ENCODE measurements at regions not wholly inside any gene's neighbourhood (a gene's known extent, or its start where the extent isn't known, plus 50 kb on each side); places are given as distances from the start of the nearest gene placed in this dataset.

DNA sequence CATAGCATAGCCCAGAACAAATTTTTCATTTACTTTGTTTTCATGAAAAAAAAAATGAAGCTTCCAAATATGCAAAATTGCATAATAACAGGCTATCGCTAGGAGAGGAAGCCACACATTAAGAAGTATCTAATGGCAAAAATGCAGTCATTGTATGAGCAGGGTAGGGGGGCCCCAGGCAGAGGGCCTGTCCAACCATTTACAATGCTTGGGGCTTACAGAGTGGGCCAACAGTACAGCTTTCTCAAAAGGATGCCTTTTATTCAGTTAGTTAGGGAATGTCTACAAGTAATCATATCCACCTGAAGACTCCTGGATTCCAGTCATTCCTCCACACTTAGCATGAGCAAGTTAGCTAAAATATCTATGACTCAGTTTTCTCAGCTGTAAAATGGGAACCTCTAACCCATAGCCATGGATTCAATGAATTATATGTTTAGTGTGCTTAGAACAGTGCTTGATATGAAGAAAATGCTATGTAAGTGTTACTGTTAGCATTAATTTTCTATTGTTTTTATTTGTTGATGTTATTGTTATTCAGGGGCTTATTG, 117.7 kb downstream of the GAS1 start:
- TF ChIP-seq POLR2AphosphoS5 (IDR thresholded peaks at IDR 0.05; ENCODE audit: low read depth, low read length) (no peak), POLR2A (IDR thresholded peaks at IDR 0.05; ENCODE audit: low read depth, low read length) (no peak), TAF1 (IDR thresholded peaks at IDR 0.05; ENCODE audit: borderline replicate concordance, low read depth, low read length) (no peak)
- DNase-seq (ENCODE audit: insufficient read length) (no peak), FAIRE-seq (no peak)

DNA sequence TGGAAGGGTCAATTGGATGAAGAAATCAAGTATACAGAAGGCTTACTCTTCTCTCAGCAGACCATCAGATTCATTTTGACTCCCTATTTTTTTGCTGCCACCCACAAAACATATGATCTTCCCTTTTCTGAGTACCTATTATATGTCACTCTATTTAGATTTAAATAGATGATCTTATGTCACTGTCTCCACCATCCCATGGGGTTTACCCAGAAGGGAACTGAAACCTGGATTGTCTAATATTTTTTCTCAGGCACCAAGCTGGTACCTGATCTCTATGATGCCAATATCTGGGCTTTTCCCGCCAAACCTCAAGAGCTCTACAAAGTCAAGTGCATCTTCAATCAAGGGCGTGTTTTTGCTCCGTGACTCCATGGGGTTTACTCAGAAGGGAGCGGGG, 118.7 kb downstream of the GAS1 start:
- no peak for TF ChIP-seq POLR2AphosphoS5 (IDR thresholded peaks at IDR 0.05; ENCODE audit: low read depth, low read length)
- no peak for TF ChIP-seq POLR2A (IDR thresholded peaks at IDR 0.05; ENCODE audit: low read depth, low read length)
- TF ChIP-seq TAF1 (IDR thresholded peaks at IDR 0.05; ENCODE audit: borderline replicate concordance, low read depth, low read length) = no peak
- DNase-seq (ENCODE audit: insufficient read length) = no peak
- no peak for FAIRE-seq

DNA sequence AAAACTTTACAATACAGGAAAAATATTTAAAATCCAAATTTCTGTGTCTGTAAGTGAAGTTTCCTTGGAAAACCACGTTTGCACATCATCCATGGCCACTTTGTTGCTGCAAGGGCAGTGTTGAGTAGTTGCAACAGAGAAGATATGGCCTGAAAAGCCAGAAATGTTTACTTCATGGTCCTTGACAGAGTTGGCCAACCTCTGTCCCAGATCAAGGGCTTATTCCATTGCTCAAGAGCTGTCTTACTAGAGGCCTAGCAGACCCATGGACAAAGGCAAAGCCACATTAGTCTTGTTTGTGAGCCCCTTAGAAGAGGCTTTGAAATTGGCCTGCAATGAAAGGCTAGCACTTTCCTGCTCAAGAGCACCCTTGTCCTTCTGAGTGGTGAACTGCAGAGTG, 119.4 kb downstream of the GAS1 start:
- TF ChIP-seq TAF1 (IDR thresholded peaks at IDR 0.05; ENCODE audit: borderline replicate concordance, low read depth, low read length) (no peak), POLR2AphosphoS5 (IDR thresholded peaks at IDR 0.05; ENCODE audit: low read depth, low read length) (no peak), POLR2A (IDR thresholded peaks at IDR 0.05; ENCODE audit: low read depth, low read length) (no peak)
- DNase-seq (ENCODE audit: insufficient read length) = no peak
- FAIRE-seq = no peak

DNA sequence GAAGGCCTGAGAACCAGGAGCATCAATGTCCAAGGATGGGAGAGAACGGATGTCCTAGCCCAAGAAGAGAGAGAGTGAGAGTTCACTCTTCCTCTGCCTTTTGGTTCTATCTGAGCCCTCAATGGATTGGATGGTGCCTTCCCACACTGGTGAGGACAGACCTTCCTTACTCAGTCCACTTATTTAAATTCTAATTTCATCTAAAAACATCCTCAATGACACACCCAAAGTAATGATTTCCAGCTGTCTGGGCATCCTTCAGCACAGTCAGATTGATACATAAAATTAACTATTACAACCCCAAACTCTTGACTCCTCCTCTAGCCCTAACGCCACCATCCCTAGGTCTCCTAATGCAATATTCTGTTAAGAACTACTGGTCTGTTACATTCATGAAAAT, 122.0 kb downstream of the GAS1 start:
- no peak for TF ChIP-seq POLR2AphosphoS5 (IDR thresholded peaks at IDR 0.05; ENCODE audit: low read depth, low read length)
- no peak for TF ChIP-seq TAF1 (IDR thresholded peaks at IDR 0.05; ENCODE audit: borderline replicate concordance, low read depth, low read length)
- no peak for TF ChIP-seq POLR2A (IDR thresholded peaks at IDR 0.05; ENCODE audit: low read depth, low read length)
- FAIRE-seq = no peak
- no peak for DNase-seq (ENCODE audit: insufficient read length)

DNA sequence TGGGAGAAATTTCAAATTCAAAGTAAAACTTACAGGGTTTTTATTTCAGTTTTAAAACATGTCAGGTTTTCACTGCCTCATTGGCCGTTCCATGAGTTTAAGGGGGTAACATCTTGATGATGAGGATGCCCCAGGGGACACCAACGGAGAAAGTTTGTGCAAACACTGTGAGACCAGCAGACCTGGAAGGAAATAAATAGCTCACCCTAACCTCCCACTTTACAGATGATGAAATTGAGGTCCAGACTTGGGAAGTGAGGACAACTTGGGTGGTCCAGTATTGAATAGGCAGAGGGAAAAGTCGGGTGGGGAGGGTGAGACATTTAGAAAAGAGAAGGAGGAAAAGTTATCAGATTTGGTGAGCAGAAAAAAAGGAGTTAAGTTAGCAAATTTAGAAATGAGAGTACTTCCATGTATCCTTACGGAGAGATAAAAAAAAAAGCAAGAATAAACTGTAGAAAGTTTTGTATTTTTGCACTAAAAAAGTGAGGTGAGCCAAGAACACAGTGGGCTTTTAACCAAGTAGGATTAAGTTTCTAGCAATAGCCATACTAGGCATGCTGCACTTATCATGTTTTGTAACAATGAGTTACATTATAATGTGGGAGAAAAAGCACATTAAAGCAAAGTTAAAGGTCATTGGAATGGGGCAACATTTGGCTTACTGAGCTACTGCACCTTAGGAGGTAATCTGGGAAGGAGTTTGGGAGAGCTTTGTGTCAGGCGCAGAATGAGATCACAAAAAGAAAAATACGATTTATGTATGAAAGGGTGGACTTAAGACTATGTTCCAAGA, 125.1 kb downstream of the GAS1 start:
- TF ChIP-seq POLR2A (IDR thresholded peaks at IDR 0.05; ENCODE audit: low read depth, low read length) (no peak), TAF1 (IDR thresholded peaks at IDR 0.05; ENCODE audit: borderline replicate concordance, low read depth, low read length) (no peak)
- no peak for FAIRE-seq

DNA sequence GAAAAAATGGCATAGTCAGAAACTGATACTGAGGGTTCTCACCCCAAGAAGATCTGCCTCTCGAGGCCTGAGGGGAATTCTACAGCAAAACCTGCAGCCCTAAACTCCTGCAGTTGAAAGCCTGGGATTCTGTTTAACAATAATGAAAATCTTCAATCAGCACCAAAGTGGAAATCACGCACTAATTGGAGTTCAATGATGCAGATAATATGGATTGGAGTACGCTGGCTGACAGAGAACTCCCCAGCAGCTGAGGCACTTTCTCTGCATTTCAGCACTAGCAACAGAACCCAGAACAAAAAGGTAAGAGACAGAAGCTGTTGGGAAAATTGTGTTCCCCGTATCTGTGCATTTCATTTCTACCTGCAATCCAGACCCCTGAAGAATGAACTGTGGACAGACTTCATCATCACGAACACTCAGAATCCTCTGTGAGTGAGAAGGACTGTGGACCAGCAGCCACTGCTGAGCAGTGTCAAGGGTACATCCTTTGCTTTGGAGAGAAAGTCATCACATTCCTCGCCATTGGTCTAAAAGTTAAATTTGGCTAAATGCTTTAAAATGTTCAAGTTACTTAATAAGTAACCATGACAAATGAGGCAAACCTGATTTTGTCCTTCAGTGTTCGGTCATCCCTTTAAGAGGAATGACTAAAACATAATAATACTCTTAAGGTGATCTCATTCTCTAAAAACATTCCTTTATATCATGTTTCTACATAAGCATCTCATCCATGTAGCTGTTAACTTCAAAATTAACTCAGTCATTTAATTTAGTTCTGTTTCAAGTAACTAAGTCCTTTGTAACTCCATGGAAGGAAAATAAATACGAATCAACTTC, 126.1 kb downstream of the GAS1 start:
- DNase-seq (ENCODE audit: insufficient read length) (no peak), FAIRE-seq (no peak)
- TF ChIP-seq TAF1 (IDR thresholded peaks at IDR 0.05; ENCODE audit: borderline replicate concordance, low read depth, low read length) = no peak
- no peak for TF ChIP-seq POLR2A (IDR thresholded peaks at IDR 0.05; ENCODE audit: low read depth, low read length)
- TF ChIP-seq POLR2AphosphoS5 (IDR thresholded peaks at IDR 0.05; ENCODE audit: low read depth, low read length) = no peak

More for the DNA sequence above, 125.1 kb downstream of the GAS1 start:
- no peak for DNase-seq (ENCODE audit: insufficient read length)

DNA sequence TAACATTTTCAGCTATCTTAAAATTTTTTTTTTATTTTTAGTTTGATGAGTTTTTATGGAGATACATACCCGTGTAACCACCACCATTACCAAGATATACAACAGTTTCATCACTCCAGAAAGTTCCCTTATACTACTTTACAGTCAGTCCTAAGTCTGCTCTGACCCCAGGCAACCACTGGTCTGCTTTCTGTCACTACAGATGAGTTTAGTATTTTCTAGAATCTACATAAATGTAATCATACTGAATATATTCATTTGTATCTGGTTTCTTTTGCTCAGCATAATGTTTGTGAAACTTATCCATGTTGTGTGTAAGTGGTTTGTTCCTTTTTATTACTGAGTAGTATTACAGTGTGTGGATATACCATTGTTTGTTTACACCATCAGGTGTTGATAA, 127.8 kb downstream of the GAS1 start:
- FAIRE-seq (no peak), DNase-seq (ENCODE audit: insufficient read length) (no peak)
- TF ChIP-seq POLR2A (IDR thresholded peaks at IDR 0.05; ENCODE audit: low read depth, low read length) (no peak), POLR2AphosphoS5 (IDR thresholded peaks at IDR 0.05; ENCODE audit: low read depth, low read length) (no peak), TAF1 (IDR thresholded peaks at IDR 0.05; ENCODE audit: borderline replicate concordance, low read depth, low read length) (no peak)

DNA sequence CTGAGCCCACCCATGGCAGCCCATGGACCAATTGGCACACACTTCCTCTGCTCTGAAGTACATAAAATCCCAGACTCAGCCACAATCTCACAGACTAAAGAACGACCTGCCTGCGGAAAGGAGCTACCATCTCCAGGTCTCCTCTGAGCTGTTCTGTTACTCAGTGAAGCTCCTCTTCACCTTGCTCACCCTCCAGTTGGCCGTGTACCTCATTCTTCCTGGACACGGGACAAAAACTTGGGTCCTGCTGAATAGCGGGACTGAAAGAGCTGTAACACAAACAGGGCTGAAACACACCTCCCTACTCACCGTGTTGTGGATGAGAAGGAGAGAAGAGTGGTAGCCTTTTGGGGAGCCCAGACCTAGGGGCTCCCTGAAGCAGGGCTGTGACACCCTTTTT, 128.7 kb downstream of the GAS1 start:
- DNase-seq (ENCODE audit: insufficient read length) = no peak
- FAIRE-seq = no peak

DNA sequence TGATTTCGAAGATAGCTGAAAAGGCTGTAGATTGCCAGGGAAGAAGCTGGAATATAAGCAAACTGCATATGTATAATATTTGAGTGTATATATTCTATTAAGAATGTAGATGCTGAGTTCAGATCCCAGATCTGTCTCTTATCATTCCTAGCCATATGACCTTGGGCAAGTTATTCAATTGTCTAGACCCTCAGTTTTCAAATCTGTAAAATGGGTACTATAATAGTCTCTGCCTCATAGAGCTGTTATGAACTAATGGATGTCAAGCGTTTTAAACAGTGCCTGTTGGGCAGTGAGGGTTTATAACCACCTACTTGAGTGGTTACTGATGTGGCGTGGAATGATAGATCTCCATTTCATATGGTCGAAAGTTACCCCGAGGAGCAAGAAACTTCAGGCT, 130.4 kb downstream of the GAS1 start:
- no peak for TF ChIP-seq POLR2AphosphoS5 (IDR thresholded peaks at IDR 0.05; ENCODE audit: low read depth, low read length)
- no peak for TF ChIP-seq TAF1 (IDR thresholded peaks at IDR 0.05; ENCODE audit: borderline replicate concordance, low read depth, low read length)
- TF ChIP-seq POLR2A (IDR thresholded peaks at IDR 0.05; ENCODE audit: low read depth, low read length) = no peak
- no peak for FAIRE-seq

More for the DNA sequence above, 128.7 kb downstream of the GAS1 start:
- TF ChIP-seq POLR2A (IDR thresholded peaks at IDR 0.05; ENCODE audit: low read depth, low read length) (no peak), TAF1 (IDR thresholded peaks at IDR 0.05; ENCODE audit: borderline replicate concordance, low read depth, low read length) (no peak), POLR2AphosphoS5 (IDR thresholded peaks at IDR 0.05; ENCODE audit: low read depth, low read length) (no peak)

DNA sequence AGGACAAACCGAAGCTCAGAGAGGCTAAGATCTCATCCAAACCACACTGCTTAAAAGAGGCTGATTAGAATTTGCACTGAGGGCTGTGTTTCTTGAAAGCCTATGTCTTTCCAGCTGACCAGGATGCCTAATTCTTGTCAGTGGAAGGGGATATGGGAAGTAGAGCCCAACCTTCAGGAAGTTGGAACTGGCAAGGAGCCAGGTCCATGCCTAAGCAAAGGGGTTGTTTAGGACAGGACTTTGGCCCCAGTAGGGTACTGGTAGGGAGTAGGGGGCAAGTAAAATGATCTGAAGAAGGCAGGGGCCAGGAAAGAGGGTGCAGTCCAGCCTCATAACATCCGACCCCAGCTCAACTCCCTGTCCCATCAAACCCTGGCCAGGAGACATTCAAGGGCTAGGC, 130.9 kb downstream of the GAS1 start:
- no peak for FAIRE-seq

More for the DNA sequence above, 130.4 kb downstream of the GAS1 start:
- DNase-seq (ENCODE audit: insufficient read length) = no peak

DNA sequence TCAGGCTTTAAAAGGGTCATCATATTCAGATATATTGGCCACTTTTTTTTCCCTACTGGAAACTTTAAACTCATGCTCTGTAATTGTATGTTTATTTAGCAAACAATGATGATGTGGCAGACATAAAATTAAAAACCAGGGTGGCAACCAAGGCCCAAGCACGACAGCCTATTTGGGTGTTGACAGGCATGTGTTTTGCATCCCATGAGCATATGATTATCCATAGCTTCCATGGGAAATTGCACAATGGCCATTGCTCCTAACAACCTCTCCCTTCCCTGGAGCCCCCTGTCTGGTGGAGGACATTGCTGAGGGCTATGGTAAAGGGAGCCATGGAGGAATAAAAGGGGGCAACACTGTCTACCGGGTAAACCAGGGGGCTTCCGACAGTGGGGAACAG, 134.7 kb downstream of the GAS1 start:
- no peak for DNase-seq (ENCODE audit: insufficient read length)
- TF ChIP-seq POLR2AphosphoS5 (IDR thresholded peaks at IDR 0.05; ENCODE audit: low read depth, low read length) (no peak), TAF1 (IDR thresholded peaks at IDR 0.05; ENCODE audit: borderline replicate concordance, low read depth, low read length) (no peak), POLR2A (IDR thresholded peaks at IDR 0.05; ENCODE audit: low read depth, low read length) (no peak)
- FAIRE-seq = no peak

More for the DNA sequence above, 130.9 kb downstream of the GAS1 start:
- no peak for DNase-seq (ENCODE audit: insufficient read length)
- TF ChIP-seq POLR2A (IDR thresholded peaks at IDR 0.05; ENCODE audit: low read depth, low read length) (no peak), POLR2AphosphoS5 (IDR thresholded peaks at IDR 0.05; ENCODE audit: low read depth, low read length) (no peak), TAF1 (IDR thresholded peaks at IDR 0.05; ENCODE audit: borderline replicate concordance, low read depth, low read length) (no peak)

Data from GM12892 (cell line).